Astrocyte (in vitro differentiated cells and primary cell): ENCODE measurements at regions not wholly inside any gene's neighbourhood (a gene's known extent, or its start where the extent isn't known, plus 50 kb on each side); places are given as distances from the start of the nearest gene placed in this dataset.

Experiments used
- DNase-seq: peaks from one replicate; pipeline ENCODE4 v3.0.0-alpha.2; 2010; ENCODE audit warnings: low read depth
- FAIRE-seq: peaks from 2 replicates; lab custom pipeline; 2011; peaks lifted over from hg19 to GRCh38; lab: Jason Lieb, UNC
- H2AFZ ChIP-seq: 2 replicates; pipeline ENCODE4 v1.6.0; 2012; ENCODE audit warnings: low read depth, low read length, inconsistent platforms
- H3K27ac ChIP-seq: 2 replicates; pipeline ENCODE4 v1.5.1; 2011; ENCODE audit warnings: low read depth, low read length, inconsistent platforms
- H3K27me3 ChIP-seq: 2 replicates; pipeline ENCODE4 v1.6.0; 2011; ENCODE audit warnings: low read length, inconsistent platforms; ENCODE audit not compliant: insufficient read depth
- H3K36me3 ChIP-seq: 2 replicates; pipeline ENCODE4 v1.5.1; 2011; ENCODE audit warnings: low read length, inconsistent platforms; ENCODE audit not compliant: insufficient read depth
- H3K4me1 ChIP-seq: 2 replicates; pipeline ENCODE4 v1.5.1; 2011; ENCODE audit warnings: low read length, inconsistent platforms; ENCODE audit not compliant: insufficient read depth
- H3K4me2 ChIP-seq: 2 replicates; pipeline ENCODE4 v1.6.0; 2012; ENCODE audit warnings: low read length, inconsistent platforms
- H3K4me3 ChIP-seq: 2 replicates; pipeline ENCODE4 v1.5.1; 2011; ENCODE audit warnings: low read depth, mild to moderate bottlenecking, low read length, inconsistent platforms; ENCODE audit not compliant: insufficient read depth
- H3K79me2 ChIP-seq: 2 replicates; pipeline ENCODE4 v1.6.0; 2012; ENCODE audit warnings: mild to moderate bottlenecking, low read length, inconsistent platforms; ENCODE audit not compliant: insufficient read depth
- H3K9ac ChIP-seq: 2 replicates; pipeline ENCODE4 v1.6.0; 2012; ENCODE audit warnings: mild to moderate bottlenecking, low read length, inconsistent platforms
- H3K9me3 ChIP-seq: 2 replicates; pipeline ENCODE4 v1.5.1; 2012; ENCODE audit warnings: low read depth, mild to moderate bottlenecking, low read length, inconsistent platforms; ENCODE audit not compliant: insufficient read depth
- H4K20me1 ChIP-seq: 2 replicates; pipeline ENCODE4 v1.6.0; 2012; ENCODE audit warnings: low read length, inconsistent platforms; ENCODE audit not compliant: insufficient read depth
- H3K27ac Mint-ChIP-seq: one replicate; pipeline ENCODE4 v1.8.0; 2021; ENCODE audit warnings: mild to moderate bottlenecking, mixed read lengths; ENCODE audit not compliant: unreplicated experiment
- H3K27me3 Mint-ChIP-seq: one replicate; pipeline ENCODE4 v1.8.0; 2021; ENCODE audit warnings: low read depth, mixed read lengths; ENCODE audit not compliant: unreplicated experiment
- H3K36me3 Mint-ChIP-seq: one replicate; pipeline ENCODE4 v1.8.0; 2021; ENCODE audit warnings: low read depth, mixed read lengths; ENCODE audit not compliant: unreplicated experiment
- H3K4me1 Mint-ChIP-seq: one replicate; pipeline ENCODE4 v1.8.0; 2021; ENCODE audit warnings: low read depth, mixed read lengths; ENCODE audit not compliant: unreplicated experiment
- H3K4me3 Mint-ChIP-seq: one replicate; pipeline ENCODE4 v1.8.0; 2021; ENCODE audit warnings: mild to moderate bottlenecking, moderate library complexity, mixed read lengths; ENCODE audit not compliant: unreplicated experiment
- H3K9me3 Mint-ChIP-seq: one replicate; pipeline ENCODE4 v1.8.0; 2021; ENCODE audit warnings: mild to moderate bottlenecking, mixed read lengths; ENCODE audit not compliant: unreplicated experiment
- EZH2 ChIP-seq: IDR thresholded peaks from 2 replicates; pipeline ENCODE4 v1.6.1; 2012; ENCODE audit warnings: mild to moderate bottlenecking, low read length, inconsistent platforms; ENCODE audit not compliant: insufficient read depth
- TF ChIP-seq, protein P1 (sequence below): IDR thresholded peaks from 2 replicates; pipeline ENCODE4 v1.5.1; 2011; ENCODE audit warnings: low read depth, mild to moderate bottlenecking, inconsistent platforms, low read length, moderate library complexity; ENCODE audit not compliant: insufficient read depth

DNA sequence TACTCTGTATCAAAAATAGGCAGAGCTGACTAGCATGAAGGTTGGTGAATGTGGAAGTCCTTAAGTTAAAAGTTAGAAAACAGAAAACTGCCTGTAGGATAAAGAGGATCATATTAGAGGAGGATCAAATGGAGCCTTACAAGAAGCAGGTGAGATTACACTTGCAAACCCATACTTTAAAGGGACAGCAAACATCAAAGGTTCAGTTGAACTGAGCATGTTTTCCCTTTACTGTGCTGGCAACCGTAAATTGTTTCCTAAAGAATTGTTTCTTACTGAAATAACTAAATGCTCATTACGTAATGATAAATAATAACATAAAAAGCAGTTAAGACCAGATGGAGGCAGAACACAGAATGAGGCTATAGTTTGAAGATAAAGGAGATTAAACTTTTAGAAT, 465.3 kb upstream of the FTMT start:
- H3K9me3 Mint-ChIP-seq, result no peaks in the 10 kb centered on the region
- TF ChIP-seq, protein P1, sequence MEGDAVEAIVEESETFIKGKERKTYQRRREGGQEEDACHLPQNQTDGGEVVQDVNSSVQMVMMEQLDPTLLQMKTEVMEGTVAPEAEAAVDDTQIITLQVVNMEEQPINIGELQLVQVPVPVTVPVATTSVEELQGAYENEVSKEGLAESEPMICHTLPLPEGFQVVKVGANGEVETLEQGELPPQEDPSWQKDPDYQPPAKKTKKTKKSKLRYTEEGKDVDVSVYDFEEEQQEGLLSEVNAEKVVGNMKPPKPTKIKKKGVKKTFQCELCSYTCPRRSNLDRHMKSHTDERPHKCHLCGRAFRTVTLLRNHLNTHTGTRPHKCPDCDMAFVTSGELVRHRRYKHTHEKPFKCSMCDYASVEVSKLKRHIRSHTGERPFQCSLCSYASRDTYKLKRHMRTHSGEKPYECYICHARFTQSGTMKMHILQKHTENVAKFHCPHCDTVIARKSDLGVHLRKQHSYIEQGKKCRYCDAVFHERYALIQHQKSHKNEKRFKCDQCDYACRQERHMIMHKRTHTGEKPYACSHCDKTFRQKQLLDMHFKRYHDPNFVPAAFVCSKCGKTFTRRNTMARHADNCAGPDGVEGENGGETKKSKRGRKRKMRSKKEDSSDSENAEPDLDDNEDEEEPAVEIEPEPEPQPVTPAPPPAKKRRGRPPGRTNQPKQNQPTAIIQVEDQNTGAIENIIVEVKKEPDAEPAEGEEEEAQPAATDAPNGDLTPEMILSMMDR, result no peak
- TF ChIP-seq EZH2, result no peak
- H3K27me3 ChIP-seq, result no peaks in the 10 kb centered on the region
- H3K4me2 ChIP-seq, result no peak overlapping the region
- no peak overlapping the region for H3K9ac ChIP-seq
- no peaks in the 10 kb centered on the region for H3K4me1 Mint-ChIP-seq
- no peaks in the 10 kb centered on the region for H4K20me1 ChIP-seq
- no peaks in the 10 kb centered on the region for H3K9me3 ChIP-seq
- FAIRE-seq (no peak), DNase-seq (no peak)
- H3K4me1 ChIP-seq, result no peaks in the 10 kb centered on the region
- H2AFZ ChIP-seq, result no peak overlapping the region
- no peaks in the 10 kb centered on the region for H3K27me3 Mint-ChIP-seq
- no peak overlapping the region for H3K4me3 Mint-ChIP-seq
- H3K4me3 ChIP-seq, result no peak overlapping the region
- no peaks in the 10 kb centered on the region for H3K79me2 ChIP-seq
- no peaks in the 10 kb centered on the region for H3K36me3 ChIP-seq
- no peaks in the 10 kb centered on the region for H3K36me3 Mint-ChIP-seq
- no peak overlapping the region for H3K27ac ChIP-seq
- H3K27ac Mint-ChIP-seq, result no peak overlapping the region

DNA sequence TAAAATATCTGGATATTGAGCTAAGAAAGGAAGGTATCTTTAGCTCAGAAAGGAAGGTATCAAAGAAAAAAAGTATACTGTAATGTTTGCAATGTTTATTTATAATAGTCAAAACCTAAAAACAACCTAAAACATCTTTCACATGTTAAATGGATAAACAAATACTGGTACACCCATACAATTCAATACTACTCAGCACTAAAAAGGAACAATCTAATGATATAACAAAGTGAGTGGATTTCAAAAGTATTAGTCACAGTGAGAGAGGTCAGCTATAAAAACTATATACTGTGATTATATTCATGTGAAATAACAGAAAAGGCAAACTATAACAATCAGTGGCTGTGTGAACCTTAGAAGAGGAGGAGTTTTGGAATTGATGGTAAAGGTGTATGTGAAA, 455.0 kb upstream of the FTMT start:
- DNase-seq (no peak), FAIRE-seq (no peak)
- TF ChIP-seq EZH2, result no peak
- no peak overlapping the region for H3K4me3 ChIP-seq
- H3K79me2 ChIP-seq, result no peaks in the 10 kb centered on the region
- H3K9ac ChIP-seq, result no peak overlapping the region
- H3K4me1 Mint-ChIP-seq, result no peaks in the 10 kb centered on the region
- no peaks in the 10 kb centered on the region for H3K9me3 ChIP-seq
- no peaks in the 10 kb centered on the region for H3K27me3 ChIP-seq
- H3K4me1 ChIP-seq, result no peaks in the 10 kb centered on the region
- H3K4me3 Mint-ChIP-seq, result no peak overlapping the region
- H4K20me1 ChIP-seq, result no peaks in the 10 kb centered on the region
- H3K27ac ChIP-seq, result no peak overlapping the region
- H2AFZ ChIP-seq, result no peak overlapping the region
- H3K4me2 ChIP-seq, result no peak overlapping the region
- H3K27me3 Mint-ChIP-seq, result no peaks in the 10 kb centered on the region
- no peak overlapping the region for H3K27ac Mint-ChIP-seq
- no peaks in the 10 kb centered on the region for H3K36me3 Mint-ChIP-seq
- H3K9me3 Mint-ChIP-seq, result no peaks in the 10 kb centered on the region
- no peaks in the 10 kb centered on the region for H3K36me3 ChIP-seq

DNA sequence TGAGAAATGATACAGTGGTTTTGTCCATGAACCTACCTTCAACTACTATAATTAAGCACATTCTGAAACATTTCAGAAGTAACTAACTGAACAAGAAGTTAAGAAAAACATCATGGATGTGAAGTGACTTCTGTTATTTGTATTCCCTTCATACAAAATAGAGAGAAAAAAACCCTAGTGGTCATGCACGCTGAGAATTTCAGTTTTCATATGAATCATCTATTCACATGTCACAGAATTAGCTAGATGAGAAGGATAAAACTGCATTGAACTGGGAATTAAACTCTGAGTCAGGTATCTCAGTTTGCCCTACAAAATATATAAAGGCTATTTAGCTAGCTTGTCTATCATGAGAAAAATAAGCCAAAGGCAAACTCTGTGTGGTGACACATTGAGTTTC, 451.8 kb upstream of the FTMT start:
- Mint-ChIP-seq H3K4me1 (no peaks in the 10 kb centered on the region), H3K9me3 (peaks cover 1% of the 10 kb centered on the region), H3K27ac (no peak overlapping the region), H3K27me3 (no peaks in the 10 kb centered on the region), H3K36me3 (no peaks in the 10 kb centered on the region), H3K4me3 (no peak overlapping the region)
- Histone ChIP-seq H3K4me3 (no peak overlapping the region), H3K79me2 (no peaks in the 10 kb centered on the region), H3K4me1 (no peaks in the 10 kb centered on the region), H3K27me3 (no peaks in the 10 kb centered on the region), H3K9me3 (no peaks in the 10 kb centered on the region), H2AFZ (no peak overlapping the region), H3K4me2 (no peak overlapping the region), H4K20me1 (no peaks in the 10 kb centered on the region), H3K36me3 (no peaks in the 10 kb centered on the region), H3K27ac (no peak overlapping the region), H3K9ac (no peak overlapping the region)
- TF ChIP-seq, protein P1, result no peak
- TF ChIP-seq EZH2, result no peak
- no peak for FAIRE-seq
- DNase-seq, result no peak
